ENCODE measurements at regions not wholly inside any gene's neighbourhood (a gene's known extent, or its start where the extent isn't known, plus 50 kb on each side); places are given as distances from the start of the nearest gene placed in this dataset.
A peak's percentile ranks its signal among the peaks of the same experiment; 100 is the strongest.

GRCh38 chr4:111475001-111475400 lies 670.3 kb upstream of the FAM241A start:
- Mint-ChIP-seq H3K27me3 (peaks cover 4% of the 10 kb centered on the region), H3K4me1 (ENCODE audit: unreplicated experiment) (no peaks in the 10 kb centered on the region), H3K27ac (no peak overlapping the region), H3K4me3 (no peak overlapping the region), H3K9me3 (no peaks in the 10 kb centered on the region), H3K36me3 (no peaks in the 10 kb centered on the region)
- TF ChIP-seq CTCF (conservative IDR thresholded peaks at IDR 0.05) = peak; percentile 70
- no peak for DNase-seq (ENCODE audit: extremely low spot score, unreplicated experiment)

- no peak overlapping the region for H3K4me3 Mint-ChIP-seq
- TF ChIP-seq CTCF (conservative IDR thresholded peaks at IDR 0.05) = no peak
- H3K9me3 Mint-ChIP-seq = no peaks in the 10 kb centered on the region
- peaks cover 4% of the 10 kb centered on the region for H3K27me3 Mint-ChIP-seq
- H3K27ac Mint-ChIP-seq = no peak overlapping the region
- no peaks in the 10 kb centered on the region for H3K36me3 Mint-ChIP-seq
- H3K4me1 Mint-ChIP-seq (ENCODE audit: unreplicated experiment) = no peaks in the 10 kb centered on the region
- no peak for DNase-seq (ENCODE audit: extremely low spot score, unreplicated experiment)
Measured at GRCh38 chr4:111475666-111476065, 669.6 kb upstream of the FAM241A start.

- no peaks in the 10 kb centered on the region for H3K36me3 Mint-ChIP-seq
Measured at GRCh38 chr4:111480510-111480909, 664.7 kb upstream of the FAM241A start.

GRCh38 chr4:111483375-111484169 lies 661.7 kb upstream of the FAM241A start:
- Mint-ChIP-seq H3K36me3 (no peaks in the 10 kb centered on the region), H3K27ac (no peak overlapping the region), H3K9me3 (peaks cover 5% of the 10 kb centered on the region), H3K27me3 (peaks cover 3% of the 10 kb centered on the region), H3K4me3 (no peak overlapping the region), H3K4me1 (ENCODE audit: unreplicated experiment) (no peaks in the 10 kb centered on the region)
- TF ChIP-seq CTCF (conservative IDR thresholded peaks at IDR 0.05) = no peak
- no peak for DNase-seq (ENCODE audit: extremely low spot score, unreplicated experiment)

More at GRCh38 chr4:111480510-111480909, 664.7 kb upstream of the FAM241A start:
- no peak overlapping the region for H3K4me3 Mint-ChIP-seq
- H3K9me3 Mint-ChIP-seq = no peaks in the 10 kb centered on the region
- peaks cover 3% of the 10 kb centered on the region for H3K27me3 Mint-ChIP-seq
- TF ChIP-seq CTCF (conservative IDR thresholded peaks at IDR 0.05) = no peak
- no peaks in the 10 kb centered on the region for H3K4me1 Mint-ChIP-seq (ENCODE audit: unreplicated experiment)
- DNase-seq (ENCODE audit: extremely low spot score, unreplicated experiment) = no peak
- no peak overlapping the region for H3K27ac Mint-ChIP-seq

GRCh38 chr4:111492496-111492895 lies 652.8 kb upstream of the FAM241A start:
- H3K9me3 Mint-ChIP-seq = peaks cover 6% of the 10 kb centered on the region
- H3K27ac Mint-ChIP-seq = no peak overlapping the region
- H3K4me1 Mint-ChIP-seq (ENCODE audit: unreplicated experiment) = no peaks in the 10 kb centered on the region
- no peak for DNase-seq (ENCODE audit: extremely low spot score, unreplicated experiment)
- no peaks in the 10 kb centered on the region for H3K36me3 Mint-ChIP-seq
- no peak for TF ChIP-seq CTCF (conservative IDR thresholded peaks at IDR 0.05)
- no peaks in the 10 kb centered on the region for H3K27me3 Mint-ChIP-seq
- H3K4me3 Mint-ChIP-seq = no peak overlapping the region

Data from type B pancreatic cell (in vitro differentiated cells).